ENCODE measurements at regions not wholly inside any gene's neighbourhood (a gene's known extent, or its start where the extent isn't known, plus 50 kb on each side); places are given as distances from the start of the nearest gene placed in this dataset.

GRCh38 chr9:89911721-89912604 is 307.2 kb downstream of the GADD45G start:
- DNase-seq (ENCODE audit: low read depth), result no peak

GRCh38 chr9:89912605-89912953 is 307.8 kb downstream of the GADD45G start:
- no peak for DNase-seq (ENCODE audit: low read depth)

GRCh38 chr9:89915187-89915586 is 310.4 kb downstream of the GADD45G start:
- no peak for DNase-seq (ENCODE audit: low read depth)

GRCh38 chr9:89916001-89916597 is 311.3 kb downstream of the GADD45G start:
- DNase-seq (ENCODE audit: low read depth), result no peak

GRCh38 chr9:89917861-89918260 is 313.0 kb downstream of the GADD45G start:
- DNase-seq (ENCODE audit: low read depth), result no peak

- DNase-seq (ENCODE audit: low read depth), result no peak
Observed at GRCh38 chr9:89919171-89919681, 314.4 kb downstream of the GADD45G start.

- no peak for DNase-seq (ENCODE audit: low read depth)
Observed at GRCh38 chr9:89920131-89920530, 315.3 kb downstream of the GADD45G start.

- no peak for DNase-seq (ENCODE audit: low read depth)
Observed at GRCh38 chr9:89920951-89921350, 316.1 kb downstream of the GADD45G start.

- no peak for DNase-seq (ENCODE audit: low read depth)
Observed at GRCh38 chr9:89922099-89922498, 317.3 kb downstream of the GADD45G start.

GRCh38 chr9:89923174-89923573 is 318.4 kb downstream of the GADD45G start:
- DNase-seq (ENCODE audit: low read depth), result no peak

- no peak for DNase-seq (ENCODE audit: low read depth)
Observed at GRCh38 chr9:89923961-89924504, 319.2 kb downstream of the GADD45G start.

- DNase-seq (ENCODE audit: low read depth), result no peak
Observed at GRCh38 chr9:89924611-89925010, 319.8 kb downstream of the GADD45G start.

- no peak for DNase-seq (ENCODE audit: low read depth)
Observed at GRCh38 chr9:89926167-89926566, 321.4 kb downstream of the GADD45G start.

GRCh38 chr9:89926691-89927220 is 321.9 kb downstream of the GADD45G start:
- DNase-seq (ENCODE audit: low read depth), result no peak

- DNase-seq (ENCODE audit: low read depth), result no peak
Observed at GRCh38 chr9:89928106-89928505, 323.3 kb downstream of the GADD45G start.

- DNase-seq (ENCODE audit: low read depth), result no peak
Observed at GRCh38 chr9:89928521-89929275, 323.9 kb downstream of the GADD45G start.

GRCh38 chr9:89929315-89929672 is 324.5 kb downstream of the GADD45G start:
- no peak for DNase-seq (ENCODE audit: low read depth)

- no peak for DNase-seq (ENCODE audit: low read depth)
Observed at GRCh38 chr9:89929673-89930480, 325.1 kb downstream of the GADD45G start.

GRCh38 chr9:89933578-89933977 is 328.8 kb downstream of the GADD45G start:
- no peak for DNase-seq (ENCODE audit: low read depth)

- no peak for DNase-seq (ENCODE audit: low read depth)
Observed at GRCh38 chr9:89935115-89935514, 330.3 kb downstream of the GADD45G start.

GRCh38 chr9:89935801-89936200 is 331.0 kb downstream of the GADD45G start:
- DNase-seq (ENCODE audit: low read depth), result no peak

Measured in T-helper 22 cell (primary cell).